SIG-M5 (cell line): ENCODE measurements at regions not wholly inside any gene's neighbourhood (a gene's known extent, or its start where the extent isn't known, plus 50 kb on each side); places are given as distances from the start of the nearest gene placed in this dataset.
"Not testable (repeated sequence)": the region's sequence is repeated elsewhere in the genome, so short reads cannot be mapped to it uniquely, and the experiment has no call there.

Experiments used
- DNase-seq: peaks from one replicate; lab custom pipeline; 2025; lab: John Stamatoyannopoulos, UW

GRCh38 chr4:66157594-66157993 is 487.3 kb upstream of the EPHA5 start:
- no peak for DNase-seq

DNA sequence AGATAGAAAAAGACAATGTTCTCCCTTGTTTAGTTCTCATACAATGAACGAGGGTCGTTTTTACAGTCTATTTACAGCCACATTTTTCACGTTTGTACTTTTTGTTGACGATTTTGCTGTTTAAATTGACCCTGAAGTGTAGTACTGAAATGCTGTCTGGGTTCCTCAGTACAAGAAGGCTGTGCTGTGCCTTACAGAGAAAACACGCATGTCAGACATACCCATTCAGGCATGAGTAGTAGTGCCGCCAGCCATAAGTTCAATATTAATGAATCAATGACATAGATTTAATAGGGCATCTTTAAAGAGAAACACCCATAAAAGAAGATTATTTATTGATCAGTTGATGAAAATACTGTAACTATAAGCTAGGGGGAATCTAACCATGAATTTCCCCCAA is 459.8 kb upstream of the EPHA5 start:
- no peak for DNase-seq

DNA sequence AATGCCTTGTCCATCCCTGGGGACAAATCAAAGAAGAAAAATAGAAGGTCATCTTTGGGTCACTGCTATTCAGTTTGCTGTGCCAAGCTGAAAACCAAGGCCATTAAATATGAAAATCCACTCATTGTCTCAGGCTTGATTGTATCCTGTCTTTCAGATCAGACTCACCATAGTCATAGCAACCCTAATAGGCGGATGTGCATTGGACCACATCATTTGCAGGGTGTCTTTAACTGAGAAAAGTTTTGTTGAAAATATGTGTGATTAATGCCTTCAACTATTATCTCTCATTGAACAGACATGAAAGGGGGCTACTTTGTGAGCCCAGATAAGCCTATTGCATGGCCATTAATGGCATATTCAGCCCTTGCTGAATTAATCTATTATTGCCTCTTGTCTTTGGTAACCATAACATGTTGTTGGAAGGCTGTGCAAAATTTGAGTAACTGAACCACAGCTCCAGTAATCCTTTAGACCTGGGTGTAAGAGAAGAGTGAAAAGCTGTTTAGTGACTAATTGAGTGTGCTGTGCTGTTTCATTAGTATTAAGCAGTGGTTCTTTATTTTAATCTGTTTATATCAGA is 453.6 kb upstream of the EPHA5 start:
- DNase-seq = no peak

- no peak for DNase-seq
These were observed 452.9 kb upstream of the EPHA5 start for GRCh38 chr4:66123190-66123589.

- not testable (repeated sequence) for DNase-seq
These were observed 444.9 kb upstream of the EPHA5 start for GRCh38 chr4:66115231-66115630.

- no peak for DNase-seq
These were observed 438.6 kb upstream of the EPHA5 start for GRCh38 chr4:66108898-66109297.

DNA sequence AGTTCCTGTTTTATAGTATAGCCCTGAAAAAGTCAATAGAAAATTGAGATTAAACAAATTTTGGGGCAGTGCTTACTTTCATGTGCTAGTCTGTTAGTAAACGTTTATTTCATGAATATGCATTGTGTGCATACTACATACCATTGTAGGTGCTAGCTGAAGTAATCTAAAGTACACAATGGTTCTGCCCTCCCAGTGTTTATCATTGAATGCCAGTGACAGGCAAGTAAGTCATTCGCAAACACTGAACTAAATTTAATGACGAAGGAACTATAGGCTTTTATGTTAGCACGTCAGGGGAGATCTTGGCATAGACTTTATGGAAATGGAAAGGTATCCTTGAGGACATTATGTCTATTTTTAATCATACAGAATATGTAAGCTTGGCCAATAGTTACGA is 426.9 kb upstream of the EPHA5 start:
- DNase-seq = no peak

GRCh38 chr4:66095065-66095464 is 424.8 kb upstream of the EPHA5 start:
- no peak for DNase-seq

GRCh38 chr4:66094070-66094469 is 423.8 kb upstream of the EPHA5 start:
- DNase-seq = no peak

DNA sequence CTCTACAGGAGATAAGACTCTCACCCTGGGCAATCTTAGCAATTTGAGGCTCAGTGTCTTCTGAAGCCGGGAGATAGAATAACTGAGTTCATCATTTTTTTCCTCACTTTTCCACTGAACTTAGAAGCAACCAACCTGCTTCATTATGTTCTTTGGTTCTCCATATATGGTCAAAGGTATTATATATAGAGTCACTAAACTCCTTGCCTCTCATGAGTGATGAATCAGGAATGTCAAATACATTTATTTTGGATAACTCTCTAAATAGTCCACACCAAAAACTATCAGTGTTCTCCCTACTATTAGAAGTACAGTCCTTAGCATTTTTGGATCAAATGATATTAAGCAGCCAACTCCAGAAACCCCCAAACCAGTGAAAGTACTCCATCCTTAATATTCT is 421.5 kb upstream of the EPHA5 start:
- no peak for DNase-seq

DNA sequence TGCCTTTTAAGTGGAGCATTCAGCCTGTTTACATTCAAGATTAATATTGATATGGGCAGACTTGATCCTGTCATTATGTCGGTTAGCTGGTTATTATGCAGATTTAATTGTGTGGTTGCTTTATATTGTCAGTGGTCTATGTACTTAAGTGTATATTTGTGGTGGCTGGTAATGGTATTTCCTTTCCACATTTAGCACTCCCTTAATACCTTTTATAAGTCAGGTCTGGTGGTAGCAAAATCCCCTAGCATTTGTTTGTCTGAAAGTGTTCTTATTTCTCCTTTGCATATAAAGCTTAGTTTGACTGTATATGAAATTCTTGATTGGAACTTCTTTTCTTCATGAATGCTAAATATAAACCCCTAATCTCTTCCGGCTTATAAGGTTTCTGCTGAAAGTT is 403.7 kb upstream of the EPHA5 start:
- no peak for DNase-seq

- no peak for DNase-seq
These were observed 401.6 kb upstream of the EPHA5 start for GRCh38 chr4:66071911-66072310.

DNA sequence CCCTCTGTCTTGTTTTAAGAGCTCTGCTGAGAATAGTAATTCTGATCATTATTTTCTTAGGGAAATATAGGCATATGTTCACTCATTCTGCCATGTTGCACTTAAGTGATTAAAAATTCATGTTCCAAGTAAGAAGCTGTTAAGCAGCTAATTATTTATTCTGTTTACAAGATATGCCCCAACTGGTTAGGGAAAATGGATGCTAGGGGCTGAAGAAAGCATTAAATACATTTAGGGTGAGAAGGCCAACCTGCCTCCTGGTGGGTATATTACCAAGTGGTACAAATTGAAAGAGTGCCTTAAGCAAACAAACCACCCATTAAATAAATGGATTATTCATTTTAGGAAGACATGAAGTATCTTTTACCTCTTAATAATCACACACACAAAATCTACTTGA is 392.6 kb upstream of the EPHA5 start:
- DNase-seq = no peak

DNA sequence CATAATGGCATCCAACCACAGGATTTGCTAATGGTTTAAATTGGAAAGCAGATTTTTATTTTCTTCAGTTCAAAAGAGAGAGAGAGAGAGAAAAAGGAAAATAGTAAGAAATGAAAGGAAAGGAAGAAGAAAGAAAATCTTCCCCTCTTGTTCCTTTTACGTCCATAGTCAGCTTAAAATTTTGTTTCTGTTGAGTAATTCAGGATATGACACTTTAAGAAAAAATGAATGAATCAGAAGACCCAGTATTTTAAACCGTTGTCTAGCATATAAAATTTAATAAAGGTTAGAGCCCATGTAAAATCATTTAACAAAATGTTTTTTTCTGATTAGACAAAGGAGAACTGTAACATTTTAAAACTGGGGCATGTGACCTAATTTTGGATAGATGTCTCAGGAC is 391.8 kb upstream of the EPHA5 start:
- no peak for DNase-seq

- DNase-seq = no peak
These were observed 389.3 kb upstream of the EPHA5 start for GRCh38 chr4:66059556-66059955.

GRCh38 chr4:66059136-66059535 is 388.8 kb upstream of the EPHA5 start:
- DNase-seq = no peak

GRCh38 chr4:66055999-66056398 is 385.7 kb upstream of the EPHA5 start:
- no peak for DNase-seq

- DNase-seq = no peak
These were observed 382.1 kb upstream of the EPHA5 start for GRCh38 chr4:66052426-66052825.

DNA sequence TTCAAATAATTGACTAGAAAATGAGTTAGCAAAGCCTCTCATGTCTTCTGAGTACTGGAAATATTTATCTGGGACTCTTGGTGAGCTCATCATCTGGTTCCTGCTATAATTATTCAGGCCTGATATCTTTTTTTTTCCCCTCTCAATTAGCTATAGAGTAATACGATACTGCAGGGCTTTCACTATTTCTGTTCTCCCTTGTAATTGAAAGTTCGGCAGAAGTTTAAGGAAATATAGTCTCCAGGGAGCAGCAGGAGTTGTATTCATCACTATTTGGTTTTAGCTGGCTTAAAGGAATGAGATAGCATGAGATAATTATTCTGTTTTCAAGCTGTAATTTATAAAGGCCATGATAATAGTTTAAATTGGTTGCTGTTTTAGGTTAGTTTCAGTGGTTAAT is 378.6 kb upstream of the EPHA5 start:
- no peak for DNase-seq

DNA sequence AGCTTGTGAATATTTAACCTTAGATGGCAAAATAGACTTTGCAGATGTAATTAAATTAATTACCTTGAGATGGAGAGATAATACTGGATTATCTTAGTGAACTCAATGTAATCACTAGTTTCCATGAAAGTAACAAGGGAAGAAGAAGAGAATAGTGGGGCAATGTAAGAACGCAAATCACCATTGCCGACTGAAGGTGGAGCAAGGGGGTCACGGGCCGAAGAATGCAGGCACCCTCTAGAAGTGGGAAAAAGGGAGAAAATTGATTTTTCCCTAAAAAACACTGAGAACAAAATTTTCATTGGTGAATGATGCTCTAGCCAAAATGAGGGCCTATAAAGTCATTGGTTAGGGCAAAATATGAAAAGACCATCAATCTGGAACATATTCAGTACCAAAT is 375.6 kb upstream of the EPHA5 start:
- no peak for DNase-seq

- DNase-seq = no peak
These were observed 365.4 kb upstream of the EPHA5 start for GRCh38 chr4:66035701-66036100.

DNA sequence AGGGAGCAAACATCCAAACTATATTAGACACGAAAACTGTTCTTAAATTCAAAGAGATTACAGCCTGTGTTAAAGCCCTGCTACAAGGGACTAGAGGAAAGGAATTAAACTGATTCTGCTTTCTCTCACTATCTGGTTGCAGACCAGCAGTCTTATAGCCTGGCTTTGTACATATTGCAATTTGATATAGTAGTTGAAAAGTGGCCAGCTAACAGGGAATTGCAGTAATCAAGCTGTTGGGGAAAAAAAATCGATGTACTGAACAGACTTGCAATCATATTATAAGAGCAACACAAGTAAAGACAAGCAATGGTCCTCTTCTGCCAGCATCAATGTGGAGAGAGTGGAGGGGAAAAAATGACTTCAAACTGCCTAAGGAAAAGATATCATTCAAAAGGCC is 364.4 kb upstream of the EPHA5 start:
- DNase-seq = no peak

DNA sequence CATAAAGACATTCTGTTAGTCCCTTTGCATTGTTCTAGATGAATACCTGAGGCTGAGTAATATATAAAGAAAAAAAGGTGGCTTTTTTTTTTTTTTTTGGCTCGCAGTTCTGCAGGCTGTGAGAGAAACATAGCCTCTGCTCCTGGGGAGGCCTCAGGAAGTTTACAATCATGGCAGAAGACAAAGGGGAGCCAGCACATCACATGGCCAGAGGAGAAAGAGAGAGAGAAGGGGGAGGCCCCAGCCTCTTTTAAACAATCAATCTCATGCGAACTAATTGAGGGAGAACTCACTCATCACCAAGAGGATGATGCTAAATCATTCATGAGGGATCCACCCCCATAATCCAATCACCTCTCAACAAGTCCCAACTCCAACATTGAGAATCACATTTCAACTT is 364.0 kb upstream of the EPHA5 start:
- DNase-seq = no peak

DNA sequence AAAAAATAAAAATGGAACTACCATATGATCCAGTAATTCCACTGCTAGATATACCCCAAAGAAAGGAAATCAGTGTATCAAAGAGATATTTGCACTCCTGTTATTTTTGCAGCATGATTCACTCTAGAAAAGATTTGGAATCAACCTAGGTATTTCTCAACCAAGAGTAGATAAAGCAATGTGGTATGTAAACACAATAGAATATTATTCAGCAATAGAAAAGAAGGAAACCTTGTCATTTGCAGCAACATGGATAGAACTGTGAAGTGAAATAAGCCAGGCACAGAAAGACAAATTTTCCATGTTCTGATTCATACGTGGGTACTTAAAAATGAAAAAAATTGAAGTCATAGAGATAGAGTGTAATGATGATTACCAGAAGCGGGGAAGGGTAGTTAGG is 362.3 kb upstream of the EPHA5 start:
- DNase-seq = no peak

DNA sequence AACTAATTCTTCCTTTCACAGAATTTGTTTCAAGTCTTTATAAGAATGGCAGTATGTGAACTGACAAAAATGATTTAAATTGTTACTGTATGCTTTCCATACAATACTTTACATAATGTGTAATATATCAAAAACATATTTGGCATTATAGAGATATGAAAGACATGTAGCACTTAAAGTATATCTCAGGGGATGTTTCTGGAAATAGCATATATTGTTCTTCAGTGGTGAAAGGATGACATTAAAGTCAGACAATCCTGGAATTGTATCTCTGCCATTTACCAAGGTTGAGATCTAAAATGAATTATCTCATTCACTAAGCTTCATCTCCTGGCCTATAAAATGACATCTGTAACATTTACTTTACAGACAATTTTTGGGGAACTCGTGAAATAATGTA is 358.4 kb upstream of the EPHA5 start:
- no peak for DNase-seq
